AG09309 (cell line): ENCODE measurements at regions not wholly inside any gene's neighbourhood (a gene's known extent, or its start where the extent isn't known, plus 50 kb on each side); places are given as distances from the start of the nearest gene placed in this dataset.
"Not testable (repeated sequence)": the region's sequence is repeated elsewhere in the genome, so short reads cannot be mapped to it uniquely, and the experiment has no call there.

Experiments used
- DNase-seq: peaks from one replicate; pipeline ENCODE4 v3.0.0-alpha.2; 2010; ENCODE audit warnings: low read depth
- H3K4me3 ChIP-seq: 2 replicates; pipeline ENCODE4 v1.5.1; 2011; ENCODE audit warnings: mild to moderate bottlenecking, low read depth, low read length, moderate library complexity; ENCODE audit not compliant: control insufficient read depth
- TF ChIP-seq, protein P1 (sequence below): IDR thresholded peaks from 2 replicates; pipeline ENCODE4 v1.5.1; 2011; ENCODE audit warnings: mild to moderate bottlenecking, low read depth, low read length, inconsistent platforms; ENCODE audit not compliant: insufficient read depth, control insufficient read depth; ENCODE audit errors: missing control alignments

- H3K4me3 ChIP-seq, DNase-seq: not testable (repeated sequence)
These were observed 92.1 kb downstream of the C4BPA start for GRCh38 chr1:207196135-207196534.

DNA sequence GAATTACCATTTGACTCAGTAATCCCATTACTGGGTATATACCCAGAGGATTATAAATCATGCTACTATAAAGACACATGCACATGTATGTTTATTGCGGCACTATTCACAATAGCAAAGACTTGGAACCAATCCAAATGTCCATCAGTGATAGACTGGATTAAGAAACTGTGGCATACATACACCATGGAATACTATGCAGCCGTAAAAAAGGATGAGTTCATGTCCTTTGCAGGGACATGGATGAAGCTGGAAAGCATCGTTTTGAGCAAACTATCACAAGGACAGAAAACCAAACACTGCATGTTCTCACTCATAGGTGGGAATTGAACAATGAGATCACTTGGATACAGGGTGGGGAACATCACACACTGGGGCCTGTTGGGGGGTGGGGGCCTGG, 97.5 kb downstream of the C4BPA start:
- not testable (repeated sequence) for H3K4me3 ChIP-seq

DNA sequence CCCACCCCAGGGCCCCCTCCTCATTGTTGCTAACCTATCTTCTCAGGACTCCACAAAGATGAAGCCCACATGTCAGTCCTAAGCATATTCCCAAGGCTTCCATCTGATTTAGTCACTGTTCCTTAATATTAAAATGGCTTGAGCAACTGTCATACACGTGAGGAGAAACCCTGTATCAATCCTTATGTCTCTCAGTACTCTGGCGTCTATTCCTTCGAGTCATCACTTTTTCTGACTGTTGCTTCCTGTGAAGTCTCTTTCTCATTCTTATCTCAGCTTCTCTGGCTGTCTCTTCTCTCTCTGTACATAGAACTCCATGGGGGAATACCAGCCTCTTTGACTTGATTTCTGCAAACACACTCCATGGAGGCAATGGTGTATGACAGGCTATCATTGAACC, 98.4 kb downstream of the C4BPA start:
- no peak overlapping the region for H3K4me3 ChIP-seq
- no peak for DNase-seq
- TF ChIP-seq, protein P1, sequence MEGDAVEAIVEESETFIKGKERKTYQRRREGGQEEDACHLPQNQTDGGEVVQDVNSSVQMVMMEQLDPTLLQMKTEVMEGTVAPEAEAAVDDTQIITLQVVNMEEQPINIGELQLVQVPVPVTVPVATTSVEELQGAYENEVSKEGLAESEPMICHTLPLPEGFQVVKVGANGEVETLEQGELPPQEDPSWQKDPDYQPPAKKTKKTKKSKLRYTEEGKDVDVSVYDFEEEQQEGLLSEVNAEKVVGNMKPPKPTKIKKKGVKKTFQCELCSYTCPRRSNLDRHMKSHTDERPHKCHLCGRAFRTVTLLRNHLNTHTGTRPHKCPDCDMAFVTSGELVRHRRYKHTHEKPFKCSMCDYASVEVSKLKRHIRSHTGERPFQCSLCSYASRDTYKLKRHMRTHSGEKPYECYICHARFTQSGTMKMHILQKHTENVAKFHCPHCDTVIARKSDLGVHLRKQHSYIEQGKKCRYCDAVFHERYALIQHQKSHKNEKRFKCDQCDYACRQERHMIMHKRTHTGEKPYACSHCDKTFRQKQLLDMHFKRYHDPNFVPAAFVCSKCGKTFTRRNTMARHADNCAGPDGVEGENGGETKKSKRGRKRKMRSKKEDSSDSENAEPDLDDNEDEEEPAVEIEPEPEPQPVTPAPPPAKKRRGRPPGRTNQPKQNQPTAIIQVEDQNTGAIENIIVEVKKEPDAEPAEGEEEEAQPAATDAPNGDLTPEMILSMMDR = no peak

More for the DNA sequence above, 97.5 kb downstream of the C4BPA start:
- DNase-seq = not testable (repeated sequence)

- no peak overlapping the region for H3K4me3 ChIP-seq
- DNase-seq = no peak
- TF ChIP-seq, protein P1 = no peak
These were observed 99.5 kb downstream of the C4BPA start for GRCh38 chr1:207203541-207203940.

GRCh38 chr1:207205614-207206061, 101.6 kb downstream of the C4BPA start:
- no peak overlapping the region for H3K4me3 ChIP-seq
- DNase-seq = no peak
- TF ChIP-seq, protein P1 = no peak

DNA sequence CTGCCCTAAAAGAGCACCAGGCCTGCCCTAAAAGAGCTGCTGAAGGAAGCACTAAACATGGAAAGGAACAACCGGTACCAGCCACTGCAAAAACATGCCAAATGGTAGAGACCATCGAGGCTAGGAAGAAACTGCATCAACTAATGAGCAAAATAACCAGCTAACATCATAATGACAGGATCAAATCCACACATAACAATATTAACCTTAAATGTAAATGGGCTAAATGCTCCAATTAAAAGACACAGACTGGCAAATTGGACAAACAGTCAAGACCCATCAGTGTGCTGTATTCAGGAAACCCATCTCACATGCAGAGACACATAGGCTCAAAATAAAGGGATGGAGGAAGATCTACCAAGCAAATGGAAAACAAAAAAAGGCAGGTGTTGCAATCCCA, 104.7 kb downstream of the C4BPA start:
- not testable (repeated sequence) for DNase-seq, H3K4me3 ChIP-seq

- no peak overlapping the region for H3K4me3 ChIP-seq
- TF ChIP-seq, protein P1 = no peak
- DNase-seq = no peak
These were observed 107.0 kb upstream of the CD55 start for GRCh38 chr1:207214453-207214852.

DNA sequence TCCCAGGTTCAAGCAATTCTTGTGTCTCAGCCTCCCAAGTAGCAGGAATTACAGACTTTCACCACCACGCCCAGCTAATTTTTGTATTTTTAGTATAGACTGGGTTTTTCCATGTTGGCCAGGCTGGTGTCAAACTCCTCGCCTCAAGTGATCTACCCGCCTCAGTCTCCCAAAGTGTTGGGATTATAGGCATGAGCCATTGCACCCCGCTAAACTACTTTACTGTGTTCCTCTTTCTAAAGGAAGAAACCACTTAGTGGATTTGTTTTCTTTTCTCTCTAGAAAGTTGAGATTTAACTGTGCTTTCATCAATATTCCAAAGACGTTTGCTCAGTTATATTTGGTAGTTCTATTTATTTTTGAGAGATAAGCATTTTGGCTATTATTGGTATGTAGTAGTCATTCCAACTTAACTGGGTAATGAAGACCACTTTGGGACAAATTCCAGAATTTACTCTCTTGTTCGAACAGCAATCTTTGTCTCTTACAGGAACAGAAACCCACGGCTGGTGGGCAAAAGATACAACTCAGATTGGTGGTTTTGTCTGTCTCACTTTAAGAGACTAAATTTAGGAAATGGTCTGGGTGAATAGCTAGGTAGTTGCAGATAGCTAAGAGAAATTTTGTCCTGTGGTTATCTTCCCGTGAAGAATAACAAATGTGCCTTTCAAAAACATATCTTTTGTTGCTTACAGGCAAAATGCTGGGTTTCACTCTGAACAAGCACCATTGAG, 103.5 kb upstream of the CD55 start:
- DNase-seq = no peak
- no peak overlapping the region for H3K4me3 ChIP-seq
- TF ChIP-seq, protein P1 = no peak
